DOHH2 (cell line): ENCODE measurements at regions not wholly inside any gene's neighbourhood (a gene's known extent, or its start where the extent isn't known, plus 50 kb on each side); places are given as distances from the start of the nearest gene placed in this dataset.

Experiments used
- H3F3A ChIP-seq: fragments of 200-600 bp; sonication (generic), shearing (Covaris generic); 2 replicates; pipeline ENCODE4 v1.6.0; 2016; ENCODE audit warnings: antibody characterized with exemption, mild to moderate bottlenecking; ENCODE audit not compliant: control insufficient read depth, insufficient read depth
- H3K27ac ChIP-seq: fragments of 200-600 bp; sonication (generic); 2 replicates; pipeline ENCODE4 v1.5.1; 2014; ENCODE audit warnings: low read depth, mild to moderate bottlenecking, low read length, moderate library complexity
- H3K27me3 ChIP-seq: fragments of 200-600 bp; sonication (generic); 2 replicates; pipeline ENCODE4 v1.6.1; 2014; ENCODE audit warnings: mild to moderate bottlenecking, low read length, mixed read lengths; ENCODE audit not compliant: control insufficient read depth
- H3K36me3 ChIP-seq: fragments of 200-600 bp; sonication (generic); 2 replicates; pipeline ENCODE4 v1.6.1; 2014; ENCODE audit warnings: mild to moderate bottlenecking, low read length, moderate library complexity, mixed read lengths; ENCODE audit not compliant: control insufficient read depth
- H3K4me1 ChIP-seq: fragments of 200-600 bp; sonication (generic); 2 replicates; pipeline ENCODE4 v1.6.1; 2014; ENCODE audit warnings: mild to moderate bottlenecking, low read length, mixed read lengths; ENCODE audit not compliant: control insufficient read depth
- H3K4me2 ChIP-seq: fragments of 200-600 bp; sonication (generic); 2 replicates; pipeline ENCODE4 v1.6.0; 2014; ENCODE audit warnings: mild to moderate bottlenecking, low read length, moderate library complexity
- H3K4me3 ChIP-seq: fragments of 200-600 bp; sonication (generic); 2 replicates; pipeline ENCODE4 v1.5.1; 2014; ENCODE audit warnings: mild to moderate bottlenecking, low read length, mixed read lengths
- H3K79me2 ChIP-seq: fragments of 200-600 bp; sonication (generic); 2 replicates; pipeline ENCODE4 v1.6.1; 2014; ENCODE audit warnings: mild to moderate bottlenecking, low read length, mixed read lengths; ENCODE audit not compliant: control insufficient read depth
- H3K9me2 ChIP-seq: fragments of 200-600 bp; sonication (generic); replicated peaks from 2 replicates; pipeline ENCODE4 v1.6.1; 2014; ENCODE audit warnings: mild to moderate bottlenecking, low read length, mixed read lengths; ENCODE audit not compliant: control insufficient read depth
- H3K9me3 ChIP-seq: fragments of 200-600 bp; sonication (generic); 2 replicates; pipeline ENCODE4 v1.6.1; 2014; ENCODE audit warnings: antibody characterized with exemption, low read length, mixed read lengths; ENCODE audit not compliant: control insufficient read depth, insufficient read depth
- H4K20me1 ChIP-seq: fragments of 200-600 bp; sonication (generic); 2 replicates; pipeline ENCODE4 v1.6.0; 2014; ENCODE audit warnings: low read depth, mild to moderate bottlenecking, antibody characterized with exemption, low read length, moderate library complexity; ENCODE audit not compliant: control insufficient read depth, insufficient read depth
- EZH2phosphoT487 ChIP-seq: fragments of 200-600 bp; sonication (generic); IDR thresholded peaks from 2 replicates; pipeline ENCODE4 v1.6.1; 2017; ENCODE audit warnings: borderline replicate concordance, mild to moderate bottlenecking, antibody characterized with exemption, low read length, moderate library complexity, mixed read lengths
- TF ChIP-seq, protein P1 (sequence below): fragments of 200-600 bp; sonication (generic); IDR thresholded peaks from one replicate; pipeline ENCODE4 v1.5.1; 2014; ENCODE audit warnings: antibody characterized with exemption, mild to moderate bottlenecking, low read depth, low read length; ENCODE audit not compliant: poor library complexity, severe bottlenecking

DNA sequence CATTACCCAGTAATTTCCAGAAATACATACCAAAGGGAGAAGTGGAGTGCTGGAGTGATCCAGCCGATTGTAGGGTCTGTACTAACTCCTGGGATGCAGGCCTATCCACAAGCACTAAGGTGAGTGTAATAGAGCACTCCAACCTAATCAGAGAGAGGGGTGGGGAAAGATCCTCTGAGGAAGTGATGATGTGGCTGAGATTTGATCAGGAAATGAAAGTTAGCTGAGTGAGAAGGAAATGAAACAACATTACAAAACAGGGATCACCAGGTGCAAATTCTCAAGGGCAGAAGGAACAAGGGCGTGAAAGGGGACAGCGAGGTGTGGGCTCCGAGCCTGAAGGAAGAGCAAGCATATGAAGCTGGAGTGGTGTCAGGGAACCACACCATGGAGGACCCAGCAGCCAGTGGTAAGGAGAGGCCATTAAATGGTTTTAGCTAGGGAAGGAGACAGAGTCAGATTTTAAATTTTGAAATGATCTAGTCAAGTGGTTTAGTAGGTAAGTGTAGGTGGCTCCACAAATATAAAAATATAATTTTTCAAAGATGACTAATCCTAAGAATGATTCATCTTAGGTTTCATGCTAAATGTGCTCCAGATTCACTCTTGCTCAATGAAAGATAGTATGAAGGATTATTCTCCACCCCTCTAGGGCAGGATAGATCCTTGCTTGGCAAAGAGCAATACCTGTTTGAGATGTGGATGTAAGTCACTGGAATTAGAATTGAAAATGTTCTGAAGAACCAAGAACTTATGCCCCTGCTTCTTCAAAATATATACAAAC, 348.7 kb downstream of the TBL1XR1 start:
- Histone ChIP-seq H3K9me2 (no peaks in the 10 kb centered on the region), H3K4me2 (no peak overlapping the region), H3K27me3 (no peaks in the 10 kb centered on the region), H3K36me3 (no peaks in the 10 kb centered on the region), H3K4me3 (no peak overlapping the region), H3K9me3 (no peaks in the 10 kb centered on the region), H3K27ac (no peak overlapping the region), H3K4me1 (peaks cover 5% of the 10 kb centered on the region), H3F3A (no peaks in the 10 kb centered on the region), H4K20me1 (no peaks in the 10 kb centered on the region), H3K79me2 (no peaks in the 10 kb centered on the region)
- TF ChIP-seq, protein P1, sequence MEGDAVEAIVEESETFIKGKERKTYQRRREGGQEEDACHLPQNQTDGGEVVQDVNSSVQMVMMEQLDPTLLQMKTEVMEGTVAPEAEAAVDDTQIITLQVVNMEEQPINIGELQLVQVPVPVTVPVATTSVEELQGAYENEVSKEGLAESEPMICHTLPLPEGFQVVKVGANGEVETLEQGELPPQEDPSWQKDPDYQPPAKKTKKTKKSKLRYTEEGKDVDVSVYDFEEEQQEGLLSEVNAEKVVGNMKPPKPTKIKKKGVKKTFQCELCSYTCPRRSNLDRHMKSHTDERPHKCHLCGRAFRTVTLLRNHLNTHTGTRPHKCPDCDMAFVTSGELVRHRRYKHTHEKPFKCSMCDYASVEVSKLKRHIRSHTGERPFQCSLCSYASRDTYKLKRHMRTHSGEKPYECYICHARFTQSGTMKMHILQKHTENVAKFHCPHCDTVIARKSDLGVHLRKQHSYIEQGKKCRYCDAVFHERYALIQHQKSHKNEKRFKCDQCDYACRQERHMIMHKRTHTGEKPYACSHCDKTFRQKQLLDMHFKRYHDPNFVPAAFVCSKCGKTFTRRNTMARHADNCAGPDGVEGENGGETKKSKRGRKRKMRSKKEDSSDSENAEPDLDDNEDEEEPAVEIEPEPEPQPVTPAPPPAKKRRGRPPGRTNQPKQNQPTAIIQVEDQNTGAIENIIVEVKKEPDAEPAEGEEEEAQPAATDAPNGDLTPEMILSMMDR: no peak
- TF ChIP-seq EZH2phosphoT487: no peak

DNA sequence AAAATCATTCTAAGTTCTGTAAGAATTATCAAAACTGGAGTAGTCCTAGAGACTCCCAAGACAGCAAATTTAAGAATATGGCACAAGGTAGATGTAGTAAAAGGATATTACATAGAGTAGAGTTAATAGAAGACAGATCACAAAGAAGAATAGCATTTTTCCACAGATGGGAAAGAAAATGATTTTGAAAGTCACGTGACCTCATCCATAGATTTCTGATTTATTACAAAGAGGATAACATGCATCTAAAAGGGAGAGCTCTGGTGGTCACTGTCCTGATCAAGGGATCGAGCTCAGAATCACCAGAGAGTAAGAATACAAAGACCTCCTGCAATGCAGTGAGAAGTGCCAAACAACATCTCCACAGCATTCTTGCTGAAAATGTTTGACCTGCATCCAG, 354.4 kb downstream of the TBL1XR1 start:
- Histone ChIP-seq H3K4me2 (no peak overlapping the region), H3F3A (no peaks in the 10 kb centered on the region), H3K79me2 (no peaks in the 10 kb centered on the region), H3K4me3 (no peak overlapping the region), H3K27ac (no peak overlapping the region), H3K27me3 (no peaks in the 10 kb centered on the region), H3K9me3 (no peaks in the 10 kb centered on the region), H3K4me1 (no peaks in the 10 kb centered on the region), H3K9me2 (no peaks in the 10 kb centered on the region), H4K20me1 (no peaks in the 10 kb centered on the region), H3K36me3 (no peaks in the 10 kb centered on the region)
- TF ChIP-seq EZH2phosphoT487: no peak
- TF ChIP-seq, protein P1: no peak

DNA sequence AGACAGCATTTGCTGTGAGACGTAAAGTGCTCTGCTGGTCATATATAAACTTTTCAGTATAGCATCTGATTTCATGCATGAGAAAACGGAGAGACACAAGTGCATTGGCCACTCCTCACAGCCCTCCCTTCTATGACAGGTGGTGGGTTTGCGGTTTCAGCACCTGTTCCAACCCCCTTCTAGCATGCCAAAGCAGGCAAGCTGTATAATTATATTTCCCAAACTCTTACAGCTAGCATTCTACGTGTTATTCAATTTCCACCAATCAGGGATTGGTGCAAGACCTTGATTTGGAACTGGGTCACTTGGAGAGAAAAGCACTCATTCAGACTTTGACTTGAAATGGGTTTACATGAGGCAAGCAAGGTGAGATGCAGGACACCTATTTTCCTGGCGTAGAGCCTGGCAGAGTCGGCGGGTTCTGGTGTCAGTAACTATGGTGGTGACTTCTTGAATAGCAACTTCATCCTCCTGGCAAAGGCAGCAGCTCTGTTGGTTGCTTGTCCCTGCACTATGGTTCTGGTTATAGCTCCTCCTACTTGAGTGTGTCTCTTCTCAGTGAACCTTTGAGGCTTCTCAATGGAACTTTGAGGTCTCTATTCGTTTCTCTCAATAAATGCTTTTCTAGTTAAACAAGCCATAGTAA, 356.5 kb downstream of the TBL1XR1 start:
- Histone ChIP-seq H3K79me2 (no peaks in the 10 kb centered on the region), H3K36me3 (no peaks in the 10 kb centered on the region), H3K4me1 (no peaks in the 10 kb centered on the region), H4K20me1 (no peaks in the 10 kb centered on the region), H3K27ac (no peak overlapping the region), H3K27me3 (no peaks in the 10 kb centered on the region), H3K9me3 (no peaks in the 10 kb centered on the region), H3F3A (no peaks in the 10 kb centered on the region), H3K9me2 (no peaks in the 10 kb centered on the region), H3K4me3 (no peak overlapping the region), H3K4me2 (no peak overlapping the region)
- TF ChIP-seq EZH2phosphoT487: no peak
- TF ChIP-seq, protein P1: no peak
